Gastroesophageal sphincter (tissue), 3 donors: ENCODE measurements at regions not wholly inside any gene's neighbourhood (a gene's known extent, or its start where the extent isn't known, plus 50 kb on each side); places are given as distances from the start of the nearest gene placed in this dataset.

Experiments
- CTCF ChIP-seq, 4 experiments: fragments of 200-600 bp in 2 of 4; fragments of 450-650 bp in 2 of 4; sonication (generic) in 1 of 4; IDR thresholded peaks; one replicate each; pipeline ENCODE4 v1.5.1; 2017 to 2019; ENCODE audit warnings: antibody characterized with exemption in 4 of 4, mild to moderate bottlenecking in 2 of 4, moderate library complexity in 2 of 4
- POLR2A ChIP-seq, 2 donors: fragments of 450-650 bp; IDR thresholded peaks; one replicate each; pipeline ENCODE4 v1.6.1; 2017; ENCODE audit warnings: antibody characterized with exemption in 2 of 2, mild to moderate bottlenecking in 2 of 2, moderate library complexity in 1 of 2
- POLR2AphosphoS5 ChIP-seq: sonication (generic); formaldehyde crosslinking; IDR thresholded peaks from one replicate; pipeline ENCODE4 v1.6.1; 2017; ENCODE audit warnings: antibody characterized with exemption

DNA sequence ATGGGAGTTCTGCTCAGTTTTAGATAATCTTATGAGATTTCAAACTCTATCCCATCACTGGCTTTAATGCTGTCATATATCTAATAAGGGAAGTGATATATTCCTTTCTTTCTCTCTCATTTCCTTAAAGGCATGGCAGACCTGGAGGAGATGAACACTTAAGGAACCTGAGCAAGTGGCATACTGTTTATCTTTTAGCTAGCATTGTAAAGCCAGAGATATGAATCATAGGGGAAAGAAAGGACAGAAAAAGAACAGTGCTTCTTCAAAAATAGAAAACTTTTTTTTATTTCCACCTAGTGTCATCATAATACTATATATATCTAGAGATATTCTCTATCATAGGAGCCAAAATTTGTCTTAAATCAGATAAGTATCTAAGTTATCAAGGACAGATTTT is 68.3 kb upstream of the PSMA6 start:
- TF ChIP-seq CTCF (IDR thresholded peaks at IDR 0.05) (no peak), POLR2A (IDR thresholded peaks at IDR 0.05) (no peak), POLR2AphosphoS5 (no peak)
